ENCODE measurements at regions not wholly inside any gene's neighbourhood (a gene's known extent, or its start where the extent isn't known, plus 50 kb on each side); places are given as distances from the start of the nearest gene placed in this dataset.

- TF ChIP-seq CTCF (conservative IDR thresholded peaks at IDR 0.05) (no peak), ZFX (IDR thresholded peaks at IDR 0.05) (no peak)
These were observed 115.1 kb downstream of the CMPK2 start for GRCh38 chr2:6750411-6751158.
